ENCODE measurements at regions not wholly inside any gene's neighbourhood (a gene's known extent, or its start where the extent isn't known, plus 50 kb on each side); places are given as distances from the start of the nearest gene placed in this dataset.

DNA sequence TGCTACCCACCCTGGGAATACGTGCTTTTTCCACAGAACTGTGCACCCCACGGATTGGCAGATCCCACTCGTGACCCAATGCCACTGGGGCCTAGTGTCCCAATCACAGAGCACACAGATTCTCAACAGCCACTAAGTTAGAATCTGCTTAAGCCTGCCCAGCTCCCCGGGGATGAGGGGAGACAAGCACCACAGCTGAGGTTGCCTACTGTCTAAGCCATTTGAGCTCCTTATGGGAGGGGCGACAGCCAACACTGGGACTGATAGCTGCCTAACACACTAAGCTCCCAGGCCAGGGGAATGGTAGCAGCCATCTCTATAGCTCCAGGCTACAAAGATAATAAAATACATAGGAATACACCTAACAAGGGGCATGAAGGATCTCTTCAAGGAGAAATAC lies 93.5 kb upstream of the GUCY1A1 start:
- no peak for TF ChIP-seq POLR2AphosphoS5 (IDR thresholded peaks at IDR 0.05)
- TF ChIP-seq CTCF (IDR thresholded peaks at IDR 0.05): no peak
- TF ChIP-seq POLR2A (IDR thresholded peaks at IDR 0.05): no peak
- no peak for TF ChIP-seq EP300 (IDR thresholded peaks at IDR 0.05)

Data from gastroesophageal sphincter (tissue), 3 donors.